ENCODE measurements at regions not wholly inside any gene's neighbourhood (a gene's known extent, or its start where the extent isn't known, plus 50 kb on each side); places are given as distances from the start of the nearest gene placed in this dataset.

GRCh38 chr12:125402874-125403789 is 337.9 kb downstream of the AACS start:
- no peaks in the 10 kb centered on the region for H3K4me1 Mint-ChIP-seq
- H3K36me3 Mint-ChIP-seq: no peaks in the 10 kb centered on the region
- no peak overlapping the region for H3K4me3 Mint-ChIP-seq
- Histone ChIP-seq H3K27ac (ENCODE audit: insufficient read depth, low read length, poor library complexity, severe bottlenecking) (no peak overlapping the region), H3K27me3 (ENCODE audit: control insufficient read depth, insufficient read depth, low read length) (no peaks in the 10 kb centered on the region), H3K4me1 (ENCODE audit: control insufficient read depth, insufficient read depth, low read length, poor library complexity, severe bottlenecking) (no peaks in the 10 kb centered on the region), H3K9me3 (ENCODE audit: control insufficient read depth in 2 of 2, low read length in 2 of 2) (no peaks in the 10 kb centered on the region), H3K4me3 (ENCODE audit: low read depth, low read length) (no peak overlapping the region), H3K36me3 (ENCODE audit: control insufficient read depth, insufficient read depth, low read length) (no peaks in the 10 kb centered on the region)
- H3K27me3 Mint-ChIP-seq: peaks cover 4% of the 10 kb centered on the region
- ATAC-seq (ENCODE audit: low read depth in 2 of 2) (no peak), DNase-seq (peak in 1 of 3 donors; percentile 29)
- no peak overlapping the region for H3K27ac Mint-ChIP-seq
- peaks cover 0 to 4% (median 2%) of the 10 kb centered on the region in 7 donors for H3K9me3 Mint-ChIP-seq

DNA sequence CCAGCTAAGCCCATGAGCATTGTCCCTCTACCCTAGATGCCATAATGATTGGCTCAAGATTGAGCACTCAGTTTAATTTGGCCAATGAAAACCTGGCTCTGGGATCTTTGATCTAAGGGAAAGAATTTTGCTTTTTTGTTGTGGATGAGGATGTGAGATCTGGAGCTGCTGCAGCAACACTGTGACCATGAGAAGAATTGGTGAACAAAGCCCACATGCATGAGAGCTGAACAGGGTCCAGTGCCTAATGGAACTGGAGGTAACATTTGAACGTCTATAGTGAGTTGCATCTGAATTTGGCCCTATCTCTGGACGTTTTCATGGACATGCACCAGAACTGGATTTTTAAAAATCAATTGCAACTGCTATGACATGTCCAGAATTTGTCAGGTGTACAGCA is 338.6 kb downstream of the AACS start:
- H3K27me3 ChIP-seq (ENCODE audit: control insufficient read depth, insufficient read depth, low read length): no peaks in the 10 kb centered on the region
- H3K36me3 Mint-ChIP-seq: no peaks in the 10 kb centered on the region
- H3K27ac ChIP-seq (ENCODE audit: insufficient read depth, low read length, poor library complexity, severe bottlenecking): no peak overlapping the region
- no peaks in the 10 kb centered on the region for H3K4me1 Mint-ChIP-seq
- ATAC-seq (ENCODE audit: low read depth in 2 of 2) (no peak), DNase-seq (no peak)
- no peaks in the 10 kb centered on the region for H3K9me3 ChIP-seq (ENCODE audit: control insufficient read depth in 2 of 2, low read length in 2 of 2)
- peaks cover 4% of the 10 kb centered on the region for H3K27me3 Mint-ChIP-seq
- no peak overlapping the region for H3K4me3 ChIP-seq (ENCODE audit: low read depth, low read length)
- H3K4me1 ChIP-seq (ENCODE audit: control insufficient read depth, insufficient read depth, low read length, poor library complexity, severe bottlenecking): no peaks in the 10 kb centered on the region
- no peak overlapping the region for H3K27ac Mint-ChIP-seq
- peaks cover 0 to 3% (median 2%) of the 10 kb centered on the region in 7 donors for H3K9me3 Mint-ChIP-seq
- no peak overlapping the region for H3K4me3 Mint-ChIP-seq
- no peaks in the 10 kb centered on the region for H3K36me3 ChIP-seq (ENCODE audit: control insufficient read depth, insufficient read depth, low read length)

- Mint-ChIP-seq H3K9me3 (peaks cover 0 to 4% (median 2%) of the 10 kb centered on the region in 7 donors), H3K4me1 (no peaks in the 10 kb centered on the region), H3K27me3 (peaks cover 4% of the 10 kb centered on the region), H3K36me3 (no peaks in the 10 kb centered on the region), H3K27ac (no peak overlapping the region), H3K4me3 (no peak overlapping the region)
- no peaks in the 10 kb centered on the region for H3K27me3 ChIP-seq (ENCODE audit: control insufficient read depth, insufficient read depth, low read length)
- ATAC-seq (ENCODE audit: low read depth in 2 of 2) (no peak), DNase-seq (no peak)
- H3K27ac ChIP-seq (ENCODE audit: insufficient read depth, low read length, poor library complexity, severe bottlenecking): no peak overlapping the region
- H3K9me3 ChIP-seq (ENCODE audit: control insufficient read depth in 2 of 2, low read length in 2 of 2): no peaks in the 10 kb centered on the region
- H3K4me3 ChIP-seq (ENCODE audit: low read depth, low read length): no peak overlapping the region
- H3K36me3 ChIP-seq (ENCODE audit: control insufficient read depth, insufficient read depth, low read length): no peaks in the 10 kb centered on the region
- H3K4me1 ChIP-seq (ENCODE audit: control insufficient read depth, insufficient read depth, low read length, poor library complexity, severe bottlenecking): no peaks in the 10 kb centered on the region
These were observed 340.9 kb downstream of the AACS start for GRCh38 chr12:125406131-125406530.

- H3K4me1 ChIP-seq (ENCODE audit: control insufficient read depth, insufficient read depth, low read length, poor library complexity, severe bottlenecking): no peaks in the 10 kb centered on the region
- H3K4me3 ChIP-seq (ENCODE audit: low read depth, low read length): no peak overlapping the region
- Mint-ChIP-seq H3K4me3 (no peak overlapping the region), H3K9me3 (peaks cover 0 to 4% (median 0%) of the 10 kb centered on the region in 7 donors), H3K36me3 (no peaks in the 10 kb centered on the region), H3K4me1 (no peaks in the 10 kb centered on the region), H3K27me3 (peaks cover 4% of the 10 kb centered on the region), H3K27ac (no peak overlapping the region)
- ATAC-seq (ENCODE audit: low read depth in 2 of 2) (no peak), DNase-seq (no peak)
- no peaks in the 10 kb centered on the region for H3K27me3 ChIP-seq (ENCODE audit: control insufficient read depth, insufficient read depth, low read length)
- no peaks in the 10 kb centered on the region for H3K36me3 ChIP-seq (ENCODE audit: control insufficient read depth, insufficient read depth, low read length)
- H3K9me3 ChIP-seq (ENCODE audit: control insufficient read depth in 2 of 2, low read length in 2 of 2): no peaks in the 10 kb centered on the region
- H3K27ac ChIP-seq (ENCODE audit: insufficient read depth, low read length, poor library complexity, severe bottlenecking): no peak overlapping the region
These were observed 343.5 kb downstream of the AACS start for GRCh38 chr12:125408718-125409117.

DNA sequence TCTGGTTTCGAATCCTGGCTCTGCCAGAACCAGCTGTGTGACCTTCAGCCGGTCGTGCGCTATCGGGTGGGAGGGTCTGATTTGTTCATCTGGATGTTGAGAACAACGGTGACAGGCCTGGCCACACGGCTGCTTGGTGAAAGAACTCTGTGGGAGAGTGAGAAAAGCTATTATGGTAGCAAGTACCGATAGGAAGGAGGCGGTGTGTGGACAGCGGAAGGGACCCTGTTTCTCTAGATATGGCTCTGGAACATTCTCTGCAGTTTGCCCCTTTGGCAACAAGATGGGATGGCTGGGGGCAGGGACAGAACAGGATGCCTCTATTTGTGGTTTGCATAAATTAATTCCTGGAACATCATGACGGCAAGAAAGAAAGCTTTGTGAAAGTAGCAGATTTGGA is 347.3 kb downstream of the AACS start:
- Mint-ChIP-seq H3K27ac (no peak overlapping the region), H3K4me1 (no peaks in the 10 kb centered on the region), H3K27me3 (no peaks in the 10 kb centered on the region), H3K4me3 (no peak overlapping the region), H3K36me3 (no peaks in the 10 kb centered on the region), H3K9me3 (peaks cover 0 to 4% (median 0%) of the 10 kb centered on the region in 7 donors)
- Histone ChIP-seq H3K27me3 (ENCODE audit: control insufficient read depth, insufficient read depth, low read length) (no peaks in the 10 kb centered on the region), H3K9me3 (ENCODE audit: control insufficient read depth in 2 of 2, low read length in 2 of 2) (no peaks in the 10 kb centered on the region), H3K4me1 (ENCODE audit: control insufficient read depth, insufficient read depth, low read length, poor library complexity, severe bottlenecking) (no peaks in the 10 kb centered on the region), H3K36me3 (ENCODE audit: control insufficient read depth, insufficient read depth, low read length) (no peaks in the 10 kb centered on the region), H3K27ac (ENCODE audit: insufficient read depth, low read length, poor library complexity, severe bottlenecking) (no peak overlapping the region), H3K4me3 (ENCODE audit: low read depth, low read length) (no peak overlapping the region)
- DNase-seq: no peak
- no peak for ATAC-seq (ENCODE audit: low read depth in 2 of 2)

DNA sequence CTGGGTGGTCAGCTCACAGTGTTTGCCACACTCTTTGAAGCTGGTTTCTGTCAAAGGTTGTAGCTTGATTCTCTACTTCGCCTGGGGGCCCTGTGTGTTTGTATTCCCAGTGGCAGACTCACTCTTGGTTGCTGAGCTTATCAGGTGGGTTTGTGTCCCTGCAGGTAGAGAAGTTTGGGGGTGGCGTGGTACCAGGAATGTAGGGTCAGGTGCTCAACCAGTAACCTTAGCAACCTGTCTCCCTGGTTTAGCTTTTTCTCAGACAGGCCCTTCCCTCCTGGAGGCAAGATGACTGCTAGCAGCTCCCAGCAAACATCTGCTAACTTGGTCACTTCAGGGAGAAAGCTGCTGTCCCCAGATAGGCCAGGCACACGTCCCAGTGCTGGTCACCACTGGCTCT is 352.2 kb downstream of the AACS start:
- no peak overlapping the region for H3K27ac ChIP-seq (ENCODE audit: insufficient read depth, low read length, poor library complexity, severe bottlenecking)
- Mint-ChIP-seq H3K9me3 (peaks cover 0 to 15% (median 3%) of the 10 kb centered on the region in 7 donors), H3K27me3 (no peaks in the 10 kb centered on the region), H3K36me3 (no peaks in the 10 kb centered on the region), H3K27ac (no peak overlapping the region), H3K4me3 (no peak overlapping the region), H3K4me1 (no peaks in the 10 kb centered on the region)
- H3K4me3 ChIP-seq (ENCODE audit: low read depth, low read length): no peak overlapping the region
- no peaks in the 10 kb centered on the region for H3K27me3 ChIP-seq (ENCODE audit: control insufficient read depth, insufficient read depth, low read length)
- no peaks in the 10 kb centered on the region for H3K36me3 ChIP-seq (ENCODE audit: control insufficient read depth, insufficient read depth, low read length)
- DNase-seq: no peak
- H3K9me3 ChIP-seq (ENCODE audit: control insufficient read depth in 2 of 2, low read length in 2 of 2): peaks cover 0 to 4% of the 10 kb centered on the region in 2 experiments
- H3K4me1 ChIP-seq (ENCODE audit: control insufficient read depth, insufficient read depth, low read length, poor library complexity, severe bottlenecking): no peaks in the 10 kb centered on the region
- ATAC-seq (ENCODE audit: low read depth in 2 of 2): no peak

DNA sequence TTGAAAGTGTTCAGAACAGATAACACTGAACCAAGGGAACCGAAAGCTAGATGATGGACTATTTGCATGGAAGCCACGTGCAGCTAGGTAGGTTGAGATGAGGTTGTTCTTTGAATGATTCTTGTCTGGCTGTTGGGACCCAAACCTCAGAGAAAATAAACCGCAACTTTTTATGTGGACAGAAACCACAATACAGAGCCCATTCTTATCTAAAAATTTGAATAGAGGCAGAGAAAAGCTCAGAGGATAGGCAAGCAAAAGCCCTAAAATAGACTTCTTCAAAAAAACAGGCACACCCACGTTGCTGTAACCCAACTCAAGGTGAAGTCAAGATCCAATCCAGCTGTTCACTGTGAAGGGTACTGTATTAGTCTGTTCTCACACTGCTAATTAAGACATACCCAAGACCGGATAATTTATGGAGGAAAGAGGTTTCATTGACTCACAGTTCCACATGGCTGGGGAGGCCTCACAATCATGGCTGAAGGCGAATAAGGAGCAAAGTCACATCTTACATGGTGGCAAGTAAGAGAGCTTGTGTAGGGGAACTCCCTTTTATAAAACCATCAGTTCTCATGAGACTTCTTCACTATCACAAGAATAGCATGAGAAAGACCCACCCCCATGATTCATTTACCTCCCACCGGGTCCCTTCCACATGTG is 353.8 kb downstream of the AACS start:
- H3K27ac ChIP-seq (ENCODE audit: insufficient read depth, low read length, poor library complexity, severe bottlenecking): no peak overlapping the region
- no peaks in the 10 kb centered on the region for H3K36me3 ChIP-seq (ENCODE audit: control insufficient read depth, insufficient read depth, low read length)
- Mint-ChIP-seq H3K9me3 (peaks cover 0 to 15% (median 3%) of the 10 kb centered on the region in 7 donors), H3K27me3 (no peaks in the 10 kb centered on the region), H3K36me3 (no peaks in the 10 kb centered on the region), H3K4me3 (no peak overlapping the region), H3K27ac (no peak overlapping the region), H3K4me1 (no peaks in the 10 kb centered on the region)
- ATAC-seq (ENCODE audit: low read depth in 2 of 2) (no peak), DNase-seq (no peak)
- no peak overlapping the region for H3K4me3 ChIP-seq (ENCODE audit: low read depth, low read length)
- H3K4me1 ChIP-seq (ENCODE audit: control insufficient read depth, insufficient read depth, low read length, poor library complexity, severe bottlenecking): no peaks in the 10 kb centered on the region
- no peaks in the 10 kb centered on the region for H3K27me3 ChIP-seq (ENCODE audit: control insufficient read depth, insufficient read depth, low read length)
- H3K9me3 ChIP-seq (ENCODE audit: control insufficient read depth in 2 of 2, low read length in 2 of 2): peaks cover 0 to 4% of the 10 kb centered on the region in 2 experiments
